WERI-Rb-1 (cell line): ENCODE measurements at regions not wholly inside any gene's neighbourhood (a gene's known extent, or its start where the extent isn't known, plus 50 kb on each side); places are given as distances from the start of the nearest gene placed in this dataset.
"Not testable (repeated sequence)": the region's sequence is repeated elsewhere in the genome, so short reads cannot be mapped to it uniquely, and the experiment has no call there.

ENCODE experiments used
- DNase-seq: peaks from one replicate; pipeline ENCODE4 v3.0.0-alpha.2; 2020
- H3K27ac ChIP-seq: fragments of 250-450 bp; sonication (Bioruptor Pico); 2 replicates; pipeline ENCODE4 v1.5.1; 2020; ENCODE audit warnings: mild to moderate bottlenecking, moderate library complexity
- H3K27me3 ChIP-seq: fragments of 250-450 bp; sonication (Bioruptor Pico); 2 replicates; pipeline ENCODE4 v1.5.1; 2021; ENCODE audit warnings: mild to moderate bottlenecking, low read depth, moderate library complexity; ENCODE audit not compliant: insufficient read depth, severe bottlenecking
- H3K36me3 ChIP-seq: fragments of 250-450 bp; sonication (Bioruptor Pico); 2 replicates; pipeline ENCODE4 v1.5.1; 2020; ENCODE audit warnings: mild to moderate bottlenecking, moderate library complexity
- H3K4me3 ChIP-seq: 2 replicates; pipeline ENCODE4 v1.5.1; 2011; ENCODE audit warnings: low read depth, mild to moderate bottlenecking, control low read depth, low read length
- H3K9me3 ChIP-seq: fragments of 250-450 bp; sonication (Bioruptor Pico); 2 replicates; pipeline ENCODE4 v1.5.1; 2021; ENCODE audit warnings: mild to moderate bottlenecking, moderate library complexity; ENCODE audit not compliant: severe bottlenecking
- CTCF ChIP-seq: IDR thresholded peaks from 2 replicates; pipeline ENCODE4 v1.5.1; 2011; ENCODE audit warnings: low read depth, mild to moderate bottlenecking, control low read depth, inconsistent platforms, low read length

GRCh38 chr12:25802143-25802542 lies 156.3 kb upstream of the RASSF8 start:
- Histone ChIP-seq H3K36me3 (no peaks in the 10 kb centered on the region), H3K27ac (no peak overlapping the region), H3K4me3 (no peak overlapping the region), H3K27me3 (no peaks in the 10 kb centered on the region), H3K9me3 (no peaks in the 10 kb centered on the region)
- DNase-seq, result no peak
- no peak for TF ChIP-seq CTCF

DNA sequence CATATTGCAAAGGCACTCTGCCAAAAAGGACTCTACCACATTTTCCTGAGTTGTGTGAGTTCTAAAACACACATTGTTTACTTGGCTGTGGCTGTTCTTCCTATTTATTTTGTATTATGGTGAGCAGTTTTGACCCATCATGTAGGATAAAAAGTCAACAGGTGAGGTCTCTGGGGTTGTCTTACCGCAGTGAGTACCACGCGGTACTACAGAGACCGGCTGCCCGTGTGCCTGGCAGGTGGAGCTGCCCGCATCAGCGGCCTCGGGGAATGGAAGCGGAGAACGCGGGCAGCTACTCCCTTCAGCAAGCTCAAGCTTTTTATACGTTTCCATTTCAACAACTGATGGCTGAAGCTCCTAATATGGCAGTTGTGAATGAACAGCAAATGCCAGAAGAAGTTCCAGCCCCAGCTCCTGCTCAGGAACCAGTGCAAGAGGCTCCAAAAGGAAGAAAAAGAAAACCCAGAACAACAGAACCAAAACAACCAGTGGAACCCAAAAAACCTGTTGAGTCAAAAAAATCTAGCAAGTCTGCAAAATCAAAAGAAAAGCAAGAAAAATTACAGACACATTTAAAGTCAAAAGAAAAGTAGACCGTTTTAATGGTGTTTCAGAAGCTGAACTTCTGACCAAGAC lies 155.3 kb upstream of the RASSF8 start:
- DNase-seq, H3K27me3 ChIP-seq, H3K27ac ChIP-seq: not testable (repeated sequence)

DNA sequence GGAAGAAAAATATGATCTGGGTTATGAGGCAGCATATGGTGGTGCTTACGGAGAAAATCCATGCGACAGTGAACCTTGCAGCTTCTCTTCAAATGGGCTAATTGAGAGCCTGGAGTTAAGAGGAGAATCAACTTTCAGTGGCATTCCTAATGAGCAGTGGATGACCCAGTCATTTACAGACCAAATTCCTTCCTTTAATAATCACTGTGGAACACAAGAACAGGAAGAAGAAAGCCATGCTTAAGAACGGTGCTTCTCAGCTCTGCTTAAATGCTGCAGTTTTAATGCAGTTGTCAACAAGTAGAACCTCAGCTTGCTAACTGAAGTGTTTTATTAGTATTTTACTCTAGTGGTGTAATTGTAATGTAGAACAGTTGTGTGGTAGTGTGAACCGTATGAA lies 154.2 kb upstream of the RASSF8 start:
- H3K27ac ChIP-seq, H3K9me3 ChIP-seq, H3K27me3 ChIP-seq, DNase-seq, H3K4me3 ChIP-seq, H3K36me3 ChIP-seq: not testable (repeated sequence)

More for the DNA sequence above, 155.3 kb upstream of the RASSF8 start:
- H3K36me3 ChIP-seq, H3K9me3 ChIP-seq, H3K4me3 ChIP-seq: not testable (repeated sequence)

DNA sequence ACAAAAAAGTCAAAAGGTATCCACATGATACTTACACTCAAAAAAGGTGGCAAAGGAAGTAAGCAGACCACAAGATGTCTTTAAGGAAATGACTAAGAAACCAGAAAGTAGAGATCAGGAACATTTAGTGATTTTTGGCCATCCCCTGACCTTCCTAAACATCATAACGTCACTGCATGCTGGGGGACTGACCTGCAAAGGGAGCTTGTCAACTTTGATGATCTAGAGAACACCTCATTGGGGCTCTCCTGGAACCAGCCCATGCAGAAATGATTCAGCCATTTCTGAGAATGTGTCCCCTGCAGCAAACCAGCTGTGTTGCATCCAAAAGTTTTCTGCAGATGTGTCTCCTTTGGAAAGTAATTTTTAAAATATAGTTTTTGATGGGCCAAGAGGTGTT lies 152.2 kb upstream of the RASSF8 start:
- Histone ChIP-seq H3K36me3 (no peaks in the 10 kb centered on the region), H3K9me3 (peaks cover 8% of the 10 kb centered on the region), H3K27ac (no peak overlapping the region), H3K4me3 (no peak overlapping the region), H3K27me3 (no peaks in the 10 kb centered on the region)
- TF ChIP-seq CTCF, result no peak
- DNase-seq, result no peak

DNA sequence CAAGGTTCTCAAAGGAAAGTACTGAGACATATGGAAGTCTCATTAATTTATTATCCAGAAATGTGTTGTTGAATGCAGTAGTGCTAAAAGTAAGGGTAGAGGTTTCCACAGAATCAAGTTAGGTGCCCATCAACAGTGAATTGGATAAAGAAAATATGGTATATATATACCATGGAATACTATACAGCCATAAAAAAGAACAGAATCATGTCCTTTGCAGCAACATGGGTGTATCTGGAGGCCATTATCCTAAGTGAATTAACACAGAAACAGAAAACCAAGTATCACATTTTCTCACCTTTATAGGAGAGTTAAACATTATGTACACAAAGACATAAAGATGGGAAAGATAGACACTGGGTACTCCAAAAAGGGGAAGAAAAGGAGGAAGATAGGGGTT lies 149.9 kb upstream of the RASSF8 start:
- Histone ChIP-seq H3K27ac (no peak overlapping the region), H3K36me3 (no peaks in the 10 kb centered on the region), H3K27me3 (no peaks in the 10 kb centered on the region), H3K4me3 (no peak overlapping the region), H3K9me3 (peaks cover 8% of the 10 kb centered on the region)
- DNase-seq, result no peak
- TF ChIP-seq CTCF, result no peak

GRCh38 chr12:25810683-25811082 lies 147.8 kb upstream of the RASSF8 start:
- Histone ChIP-seq H3K27ac (no peak overlapping the region), H3K36me3 (no peaks in the 10 kb centered on the region)

More at GRCh38 chr12:25810683-25811082, 147.8 kb upstream of the RASSF8 start:
- TF ChIP-seq CTCF, result no peak
- no peaks in the 10 kb centered on the region for H3K27me3 ChIP-seq
- no peak for DNase-seq
- H3K4me3 ChIP-seq, result no peak overlapping the region
- H3K9me3 ChIP-seq, result peaks cover 8% of the 10 kb centered on the region
